ENCODE measurements at regions not wholly inside any gene's neighbourhood (a gene's known extent, or its start where the extent isn't known, plus 50 kb on each side); places are given as distances from the start of the nearest gene placed in this dataset.

DNA sequence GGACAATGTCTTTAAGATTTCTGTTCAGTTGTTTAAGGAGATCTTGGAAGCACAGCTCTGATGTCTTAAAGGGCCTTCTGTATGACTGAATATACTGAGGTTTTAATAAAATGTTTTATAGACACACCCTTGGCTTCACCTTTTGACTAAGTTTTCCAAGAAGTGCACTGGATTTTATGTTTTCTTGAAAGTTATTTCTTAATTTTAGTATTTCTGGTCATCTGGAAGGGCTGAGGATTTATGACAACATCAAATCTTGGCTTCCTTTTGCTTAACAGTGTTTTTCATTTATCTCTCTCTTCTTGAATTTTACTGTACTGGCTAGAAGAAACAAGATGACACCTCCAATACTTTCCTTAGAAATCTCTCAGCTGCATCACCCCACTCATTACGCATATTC lies 2423.4 kb downstream of the LRRC4C start:
- in situ Hi-C loops (cut with HindIII; ENCODE audit: extremely low pct_ligation_motif_present, low pct_unique_long_range_greater_than_20kb), result no loop called here
- Histone ChIP-seq H3K36me3 (replicated peaks in 1 of 2; ENCODE audit: control insufficient read depth in 1 of 2, insufficient read depth in 2 of 2, low read length in 2 of 2) (no peaks in the 10 kb centered on the region), H3K79me2 (ENCODE audit: insufficient read depth, low read length) (no peaks in the 10 kb centered on the region), H3K27me3 (ENCODE audit: control insufficient read depth in 1 of 2, insufficient read depth in 2 of 2, low read length in 2 of 2) (no peaks in the 10 kb centered on the region), H3K4me1 (ENCODE audit: insufficient read depth, low read length) (no peaks in the 10 kb centered on the region), H3K4me2 (ENCODE audit: low read depth, low read length) (no peak overlapping the region), H3K9ac (ENCODE audit: insufficient read depth, low read depth, low read length) (no peak overlapping the region), H3K27ac (ENCODE audit: extremely low read length, insufficient read depth, low read length) (no peak overlapping the region), H4K20me1 (ENCODE audit: insufficient read depth, low read length) (no peaks in the 10 kb centered on the region), H2AFZ (ENCODE audit: low read length) (no peak overlapping the region), H3K9me3 (ENCODE audit: low read length) (peaks cover 20% of the 10 kb centered on the region; the same call in 1 of the 2 replicates), H3K4me3 (replicated peaks in 1 of 3; ENCODE audit: insufficient read depth in 1 of 3, low read depth in 2 of 3, low read length in 3 of 3) (no peak overlapping the region)
- no TSS peak for BruUV-seq (replicated peaks)
- TF ChIP-seq ZNF446 (CRISPR knock-in tag; IDR thresholded peaks at IDR 0.05) (no peak), REXO4 (CRISPR knock-in tag; IDR thresholded peaks at IDR 0.05; ENCODE audit: borderline replicate concordance) (no peak), SMARCE1 (IDR thresholded peaks at IDR 0.05; ENCODE audit: borderline replicate concordance) (no peak), THRA (CRISPR knock-in tag; IDR thresholded peaks at IDR 0.05; ENCODE audit: borderline replicate concordance) (no peak), KAT2B (IDR thresholded peaks at IDR 0.05; ENCODE audit: borderline replicate concordance, low read depth, low read length) (no peak), REL (CRISPR knock-in tag; conservative IDR thresholded peaks at IDR 0.05) (no peak)
- TF ChIP-seq, protein P1, sequence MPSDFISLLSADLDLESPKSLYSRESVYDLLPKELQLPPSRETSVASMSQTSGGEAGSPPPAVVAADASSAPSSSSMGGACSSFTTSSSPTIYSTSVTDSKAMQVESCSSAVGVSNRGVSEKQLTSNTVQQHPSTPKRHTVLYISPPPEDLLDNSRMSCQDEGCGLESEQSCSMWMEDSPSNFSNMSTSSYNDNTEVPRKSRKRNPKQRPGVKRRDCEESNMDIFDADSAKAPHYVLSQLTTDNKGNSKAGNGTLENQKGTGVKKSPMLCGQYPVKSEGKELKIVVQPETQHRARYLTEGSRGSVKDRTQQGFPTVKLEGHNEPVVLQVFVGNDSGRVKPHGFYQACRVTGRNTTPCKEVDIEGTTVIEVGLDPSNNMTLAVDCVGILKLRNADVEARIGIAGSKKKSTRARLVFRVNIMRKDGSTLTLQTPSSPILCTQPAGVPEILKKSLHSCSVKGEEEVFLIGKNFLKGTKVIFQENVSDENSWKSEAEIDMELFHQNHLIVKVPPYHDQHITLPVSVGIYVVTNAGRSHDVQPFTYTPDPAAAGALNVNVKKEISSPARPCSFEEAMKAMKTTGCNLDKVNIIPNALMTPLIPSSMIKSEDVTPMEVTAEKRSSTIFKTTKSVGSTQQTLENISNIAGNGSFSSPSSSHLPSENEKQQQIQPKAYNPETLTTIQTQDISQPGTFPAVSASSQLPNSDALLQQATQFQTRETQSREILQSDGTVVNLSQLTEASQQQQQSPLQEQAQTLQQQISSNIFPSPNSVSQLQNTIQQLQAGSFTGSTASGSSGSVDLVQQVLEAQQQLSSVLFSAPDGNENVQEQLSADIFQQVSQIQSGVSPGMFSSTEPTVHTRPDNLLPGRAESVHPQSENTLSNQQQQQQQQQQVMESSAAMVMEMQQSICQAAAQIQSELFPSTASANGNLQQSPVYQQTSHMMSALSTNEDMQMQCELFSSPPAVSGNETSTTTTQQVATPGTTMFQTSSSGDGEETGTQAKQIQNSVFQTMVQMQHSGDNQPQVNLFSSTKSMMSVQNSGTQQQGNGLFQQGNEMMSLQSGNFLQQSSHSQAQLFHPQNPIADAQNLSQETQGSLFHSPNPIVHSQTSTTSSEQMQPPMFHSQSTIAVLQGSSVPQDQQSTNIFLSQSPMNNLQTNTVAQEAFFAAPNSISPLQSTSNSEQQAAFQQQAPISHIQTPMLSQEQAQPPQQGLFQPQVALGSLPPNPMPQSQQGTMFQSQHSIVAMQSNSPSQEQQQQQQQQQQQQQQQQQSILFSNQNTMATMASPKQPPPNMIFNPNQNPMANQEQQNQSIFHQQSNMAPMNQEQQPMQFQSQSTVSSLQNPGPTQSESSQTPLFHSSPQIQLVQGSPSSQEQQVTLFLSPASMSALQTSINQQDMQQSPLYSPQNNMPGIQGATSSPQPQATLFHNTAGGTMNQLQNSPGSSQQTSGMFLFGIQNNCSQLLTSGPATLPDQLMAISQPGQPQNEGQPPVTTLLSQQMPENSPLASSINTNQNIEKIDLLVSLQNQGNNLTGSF (CRISPR knock-in tag; IDR thresholded peaks at IDR 0.05), result no peak
- TF ChIP-seq, protein P2, sequence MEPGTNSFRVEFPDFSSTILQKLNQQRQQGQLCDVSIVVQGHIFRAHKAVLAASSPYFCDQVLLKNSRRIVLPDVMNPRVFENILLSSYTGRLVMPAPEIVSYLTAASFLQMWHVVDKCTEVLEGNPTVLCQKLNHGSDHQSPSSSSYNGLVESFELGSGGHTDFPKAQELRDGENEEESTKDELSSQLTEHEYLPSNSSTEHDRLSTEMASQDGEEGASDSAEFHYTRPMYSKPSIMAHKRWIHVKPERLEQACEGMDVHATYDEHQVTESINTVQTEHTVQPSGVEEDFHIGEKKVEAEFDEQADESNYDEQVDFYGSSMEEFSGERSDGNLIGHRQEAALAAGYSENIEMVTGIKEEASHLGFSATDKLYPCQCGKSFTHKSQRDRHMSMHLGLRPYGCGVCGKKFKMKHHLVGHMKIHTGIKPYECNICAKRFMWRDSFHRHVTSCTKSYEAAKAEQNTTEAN (CRISPR knock-in tag; conservative IDR thresholded peaks at IDR 0.05), result no peak
- intact Hi-C loops (cut with micrococcal nuclease; ENCODE audit: unreplicated experiment), result no loop called here
- WGBS (ENCODE audit: low lambda C conversion rate), result 0% methylated on average over 1 of the region's 1 CpG
- ChIA-PET POLR2A (no interaction called here), CTCF (ENCODE audit: low intra/inter-chr PET ratio, low total read pairs) (no interaction called here)
- ATAC-seq, result no peak
- FAIRE-seq, result no peak
- no peak for DNase-seq (ENCODE audit: low spot score)

All from HepG2 (cell line).